CD14-positive monocyte (primary cell): ENCODE measurements at regions not wholly inside any gene's neighbourhood (a gene's known extent, or its start where the extent isn't known, plus 50 kb on each side); places are given as distances from the start of the nearest gene placed in this dataset.

Experiments
- DNase-seq, 3 donors: peaks; one replicate each; pipeline ENCODE4 v3.0.0-alpha.2; 2011 to 2022
- H2AFZ ChIP-seq: 2 replicates; pipeline ENCODE4 v1.6.0; 2012; ENCODE audit warnings: mild to moderate bottlenecking, low read depth, low read length, inconsistent platforms; ENCODE audit not compliant: insufficient read depth, poor library complexity, severe bottlenecking
- H3K27ac ChIP-seq, 2 donors: 1 replicate in 1 of 2; 2 replicates in 1 of 2; pipeline ENCODE4 v1.5.1; 2012 to 2013; ENCODE audit warnings: low read length in 2 of 2, control low read depth in 1 of 2, inconsistent platforms in 1 of 2, low read depth in 1 of 2, mild to moderate bottlenecking in 1 of 2
- H3K27me3 ChIP-seq, 2 donors: one replicate each; pipeline versions ENCODE4 v1.6.0 to v1.6.1; 2011 to 2013; ENCODE audit warnings: low read length in 2 of 2; ENCODE audit not compliant: control insufficient read depth in 2 of 2, insufficient read depth in 2 of 2
- H3K36me3 ChIP-seq, 2 donors: replicated peaks in 1 of 2; 1 replicate in 1 of 2; 2 replicates in 1 of 2; pipeline versions ENCODE4 v1.5.1 to v1.6.1; 2012 to 2013; ENCODE audit warnings: low read length in 2 of 2, control low read depth in 1 of 2, inconsistent platforms in 1 of 2, mild to moderate bottlenecking in 1 of 2; ENCODE audit not compliant: insufficient read depth in 2 of 2, control insufficient read depth in 1 of 2
- H3K4me1 ChIP-seq, 2 donors: 1 replicate in 1 of 2; 2 replicates in 1 of 2; pipeline versions ENCODE4 v1.5.1 to v1.6.1; 2012 to 2013; ENCODE audit warnings: low read length in 2 of 2, control low read depth in 1 of 2, inconsistent platforms in 1 of 2, mild to moderate bottlenecking in 1 of 2, moderate library complexity in 1 of 2; ENCODE audit not compliant: insufficient read depth in 2 of 2, control insufficient read depth in 1 of 2
- H3K4me2 ChIP-seq: replicated peaks from 2 replicates; pipeline ENCODE3; 2012; ENCODE audit warnings: low read length, moderate library complexity, mild to moderate bottlenecking; ENCODE audit not compliant: poor library complexity, severe bottlenecking; ENCODE audit errors: extremely low read depth
- H3K4me3 ChIP-seq, 3 experiments: fragments of 200-600 bp in 1 of 3; sonication (generic) in 1 of 3; replicated peaks in 1 of 3; 1 replicate in 2 of 3; 2 replicates in 1 of 3; pipeline ENCODE4 v1.5.1; 2011 to 2013; ENCODE audit warnings: low read length in 3 of 3, mild to moderate bottlenecking in 3 of 3, control low read depth in 2 of 3, low read depth in 2 of 3, inconsistent platforms in 1 of 3, moderate library complexity in 1 of 3
- H3K79me2 ChIP-seq: 2 replicates; pipeline ENCODE4 v1.6.0; 2012; ENCODE audit warnings: mild to moderate bottlenecking, control low read depth, inconsistent platforms, low read length, moderate library complexity; ENCODE audit not compliant: insufficient read depth
- H3K9ac ChIP-seq: 2 replicates; pipeline ENCODE4 v1.6.0; 2017; ENCODE audit warnings: low read length, mild to moderate bottlenecking; ENCODE audit not compliant: insufficient read depth, poor library complexity, severe bottlenecking
- H3K9me3 ChIP-seq, 2 donors: replicated peaks in 1 of 2; 1 replicate in 1 of 2; 2 replicates in 1 of 2; pipeline versions ENCODE4 v1.5.1 to v1.6.1; 2012 to 2013; ENCODE audit warnings: low read length in 2 of 2, control low read depth in 1 of 2; ENCODE audit not compliant: control insufficient read depth in 1 of 2, insufficient read depth in 1 of 2
- H4K20me1 ChIP-seq: 2 replicates; pipeline ENCODE4 v1.6.0; 2012; ENCODE audit warnings: mild to moderate bottlenecking, low read length, control low read depth, moderate library complexity; ENCODE audit not compliant: insufficient read depth
- H3K27ac Mint-ChIP-seq, 7 donors: one replicate each; pipeline ENCODE4 v1.8.0; 2020; ENCODE audit warnings: mild to moderate bottlenecking in 7 of 7, mixed read lengths in 7 of 7, moderate library complexity in 6 of 7, inconsistent platforms in 2 of 7
- H3K27me3 Mint-ChIP-seq, 3 donors: one replicate each; pipeline ENCODE4 v1.8.0; 2021 to 2022; ENCODE audit warnings: low read depth in 3 of 3, mild to moderate bottlenecking in 3 of 3, mixed read lengths in 3 of 3, moderate library complexity in 3 of 3, inconsistent platforms in 1 of 3
- H3K36me3 Mint-ChIP-seq, 2 donors: one replicate each; pipeline ENCODE4 v1.8.0; 2020; ENCODE audit warnings: mixed read lengths in 2 of 2, inconsistent platforms in 1 of 2, mild to moderate bottlenecking in 1 of 2
- H3K4me1 Mint-ChIP-seq: one replicate; pipeline ENCODE4 v1.8.0; 2020; ENCODE audit warnings: mild to moderate bottlenecking, mixed read lengths
- H3K4me3 Mint-ChIP-seq, 2 donors: one replicate each; pipeline ENCODE4 v1.8.0; 2020; ENCODE audit warnings: mild to moderate bottlenecking in 2 of 2, mixed read lengths in 2 of 2, moderate library complexity in 1 of 2
- H3K9me3 Mint-ChIP-seq, 7 donors: one replicate each; pipeline ENCODE4 v1.8.0; 2020 to 2022; ENCODE audit warnings: mixed read lengths in 7 of 7, mild to moderate bottlenecking in 6 of 7, moderate library complexity in 6 of 7, inconsistent platforms in 2 of 7
- WGBS: methylation state at CpG from one replicate; pipeline ENCODE4 v1.1.5; 2013; ENCODE audit warnings: missing lambda C conversion rate; ENCODE audit not compliant: insufficient coverage; 5-methylcytosine and 5-hydroxymethylcytosine counted together
- intact Hi-C, 2 donors: fragments of 100-400 bp; cut with micrococcal nuclease; formaldehyde crosslinking; loops; one replicate each; pipeline versions ENCODE4 v1.15.0 to v1.15.1; 2023
- TF ChIP-seq, protein P1 (sequence below): fragments of 200-600 bp; IDR thresholded peaks from one replicate; pipeline ENCODE4 v1.8.0; 2022; ENCODE audit warnings: antibody characterized with exemption, mild to moderate bottlenecking

DNA sequence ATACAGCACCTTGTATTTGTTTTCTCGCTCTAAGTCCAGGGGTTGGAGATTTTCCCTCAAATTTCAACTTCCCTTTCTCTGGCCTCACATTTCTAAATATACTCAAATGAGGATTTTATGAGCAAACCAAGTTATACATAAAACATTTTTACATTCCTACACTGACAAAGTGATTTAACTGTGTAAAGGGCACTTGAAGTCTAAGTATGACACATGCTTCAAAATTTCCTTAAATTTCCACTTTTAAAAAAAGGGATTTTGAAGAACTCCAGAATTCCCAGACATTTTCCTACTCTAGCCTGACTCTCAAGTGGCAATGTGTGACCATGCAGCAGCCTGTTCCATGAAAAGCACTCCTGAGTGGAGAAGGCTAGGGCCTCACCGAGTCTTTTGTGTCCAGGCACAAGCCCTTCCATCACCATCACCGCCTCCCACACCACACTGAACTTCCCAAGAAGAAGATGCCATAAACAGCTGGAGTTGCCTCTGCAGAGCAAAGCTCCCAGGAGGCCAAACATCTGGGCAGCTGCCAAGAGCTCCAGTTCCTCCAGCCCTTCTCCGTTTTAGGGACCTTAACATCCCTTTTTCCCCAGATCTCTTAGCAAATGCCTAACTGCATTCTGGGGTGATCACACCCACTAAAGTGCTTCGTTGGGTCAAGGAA is 68.9 kb downstream of the NCR2 start:
- Histone ChIP-seq H3K79me2 (no peaks in the 10 kb centered on the region), H2AFZ (no peak overlapping the region), H3K9me3 (peaks cover 5 to 15% of the 10 kb centered on the region in 2 donors), H3K4me1 (no peaks in the 10 kb centered on the region), H3K4me2 (no peak overlapping the region), H3K27me3 (peaks cover 2 to 11% of the 10 kb centered on the region in 2 donors), H4K20me1 (no peaks in the 10 kb centered on the region), H3K9ac (no peak overlapping the region), H3K36me3 (no peaks in the 10 kb centered on the region), H3K27ac (no peak overlapping the region), H3K4me3 (no peak overlapping the region)
- Mint-ChIP-seq H3K27ac (no peak overlapping the region), H3K36me3 (no peaks in the 10 kb centered on the region), H3K27me3 (peaks cover 11 to 33% (median 20%) of the 10 kb centered on the region in 3 donors), H3K9me3 (peaks cover 2 to 22% (median 12%) of the 10 kb centered on the region in 7 donors), H3K4me1 (no peaks in the 10 kb centered on the region), H3K4me3 (no peak overlapping the region)
- intact Hi-C loops = no loop called here
- no peak for DNase-seq
- TF ChIP-seq, protein P1, sequence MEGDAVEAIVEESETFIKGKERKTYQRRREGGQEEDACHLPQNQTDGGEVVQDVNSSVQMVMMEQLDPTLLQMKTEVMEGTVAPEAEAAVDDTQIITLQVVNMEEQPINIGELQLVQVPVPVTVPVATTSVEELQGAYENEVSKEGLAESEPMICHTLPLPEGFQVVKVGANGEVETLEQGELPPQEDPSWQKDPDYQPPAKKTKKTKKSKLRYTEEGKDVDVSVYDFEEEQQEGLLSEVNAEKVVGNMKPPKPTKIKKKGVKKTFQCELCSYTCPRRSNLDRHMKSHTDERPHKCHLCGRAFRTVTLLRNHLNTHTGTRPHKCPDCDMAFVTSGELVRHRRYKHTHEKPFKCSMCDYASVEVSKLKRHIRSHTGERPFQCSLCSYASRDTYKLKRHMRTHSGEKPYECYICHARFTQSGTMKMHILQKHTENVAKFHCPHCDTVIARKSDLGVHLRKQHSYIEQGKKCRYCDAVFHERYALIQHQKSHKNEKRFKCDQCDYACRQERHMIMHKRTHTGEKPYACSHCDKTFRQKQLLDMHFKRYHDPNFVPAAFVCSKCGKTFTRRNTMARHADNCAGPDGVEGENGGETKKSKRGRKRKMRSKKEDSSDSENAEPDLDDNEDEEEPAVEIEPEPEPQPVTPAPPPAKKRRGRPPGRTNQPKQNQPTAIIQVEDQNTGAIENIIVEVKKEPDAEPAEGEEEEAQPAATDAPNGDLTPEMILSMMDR = no peak
- 85% methylated on average over 4 of the region's 5 CpGs for WGBS

DNA sequence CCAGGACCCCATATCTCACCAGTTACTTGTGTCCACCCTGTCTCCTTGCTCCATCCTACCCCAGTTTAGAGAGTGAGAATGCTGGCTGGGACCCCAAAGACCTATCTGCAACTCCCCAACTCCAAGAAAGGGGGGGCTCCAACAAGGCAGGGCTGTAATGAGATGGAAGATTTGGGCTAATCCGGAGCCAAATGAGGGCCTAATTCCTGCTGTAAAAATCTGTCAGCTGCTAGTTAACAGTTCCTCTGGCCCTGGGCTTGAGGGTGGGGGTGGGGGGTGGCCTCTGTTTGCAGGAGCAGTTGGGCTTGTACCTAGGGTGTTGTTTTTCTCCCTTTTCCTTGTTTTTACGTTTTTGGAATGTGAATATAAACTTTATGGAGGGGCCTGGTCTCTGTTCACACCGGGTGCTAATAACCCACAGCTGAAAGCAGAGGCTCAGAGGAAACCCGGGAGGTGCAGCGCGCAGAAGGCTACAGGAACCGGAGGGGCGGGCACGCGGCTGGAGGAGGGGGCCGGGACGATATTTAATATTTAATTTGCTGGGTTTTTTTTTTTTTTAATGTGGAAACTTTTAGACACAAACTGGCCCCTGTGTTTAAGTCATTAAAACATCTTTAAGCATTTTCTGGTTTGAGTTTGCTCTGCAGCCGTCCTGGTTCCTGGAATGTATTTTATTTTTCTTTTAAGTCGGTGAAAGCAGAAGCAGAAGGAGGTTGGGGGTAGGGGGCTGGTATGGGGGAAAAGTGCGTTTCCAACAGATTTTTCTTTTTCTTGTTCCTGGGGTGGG is 70.7 kb downstream of the NCR2 start:
- Mint-ChIP-seq H3K36me3 (no peaks in the 10 kb centered on the region), H3K27me3 (peaks cover 11 to 29% (median 13%) of the 10 kb centered on the region in 3 donors), H3K4me3 (no peak overlapping the region), H3K27ac (no peak overlapping the region), H3K9me3 (peaks cover 2 to 15% (median 8%) of the 10 kb centered on the region in 7 donors), H3K4me1 (no peaks in the 10 kb centered on the region)
- Histone ChIP-seq H3K4me3 (no peak overlapping the region), H3K4me1 (no peaks in the 10 kb centered on the region), H3K27me3 (peaks cover 2 to 13% of the 10 kb centered on the region in 2 donors), H4K20me1 (no peaks in the 10 kb centered on the region), H3K4me2 (no peak overlapping the region), H3K9ac (no peak overlapping the region), H3K36me3 (no peaks in the 10 kb centered on the region), H3K79me2 (no peaks in the 10 kb centered on the region), H3K9me3 (peaks cover 5 to 13% of the 10 kb centered on the region in 2 donors), H3K27ac (no peak overlapping the region), H2AFZ (no peak overlapping the region)
- WGBS = 15% methylated on average over 4 of the region's 15 CpGs
- intact Hi-C loops = no loop called here
- no peak for DNase-seq
- TF ChIP-seq, protein P1 = no peak
